ENCODE measurements at regions not wholly inside any gene's neighbourhood (a gene's known extent, or its start where the extent isn't known, plus 50 kb on each side); places are given as distances from the start of the nearest gene placed in this dataset.

DNA sequence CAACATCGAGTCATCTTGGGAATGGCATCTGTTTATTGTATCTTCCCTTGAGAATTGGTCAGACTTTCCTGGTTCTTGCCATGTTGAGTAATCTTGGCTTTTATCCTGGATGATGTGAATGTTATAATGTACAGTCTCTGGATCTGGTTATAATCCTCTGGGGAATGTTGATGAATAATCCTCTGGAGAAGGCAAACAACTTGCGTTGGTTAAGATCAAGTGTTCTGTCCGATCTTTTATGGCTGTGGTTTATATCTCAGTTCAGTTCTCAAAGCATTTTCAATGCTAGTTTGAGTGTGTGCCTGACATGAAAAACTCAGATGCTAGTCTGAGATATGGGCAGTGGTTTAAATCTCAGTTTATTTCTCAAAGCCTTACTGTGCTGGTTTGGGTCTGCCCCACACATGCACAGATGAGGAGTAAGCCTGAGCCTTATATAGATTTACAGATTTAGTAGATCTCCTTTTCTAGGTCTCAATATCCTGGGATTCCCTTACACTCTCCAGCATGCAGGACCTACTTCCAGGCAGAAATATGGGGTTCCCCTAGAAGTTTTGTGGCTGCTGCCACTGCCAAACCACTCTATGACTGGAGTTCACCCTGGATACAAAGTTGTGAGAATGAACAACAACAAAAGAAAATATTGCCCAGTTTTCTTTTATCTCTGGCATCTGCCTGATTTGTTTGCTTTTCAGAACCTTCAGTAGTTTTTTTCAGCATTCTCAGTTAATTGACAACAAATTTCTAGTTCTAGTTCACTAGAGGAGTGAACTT lies 191.8 kb upstream of the MAN1A1 start:
- DNase-seq (ENCODE audit: low spot score), result peak; percentile 5

DNA sequence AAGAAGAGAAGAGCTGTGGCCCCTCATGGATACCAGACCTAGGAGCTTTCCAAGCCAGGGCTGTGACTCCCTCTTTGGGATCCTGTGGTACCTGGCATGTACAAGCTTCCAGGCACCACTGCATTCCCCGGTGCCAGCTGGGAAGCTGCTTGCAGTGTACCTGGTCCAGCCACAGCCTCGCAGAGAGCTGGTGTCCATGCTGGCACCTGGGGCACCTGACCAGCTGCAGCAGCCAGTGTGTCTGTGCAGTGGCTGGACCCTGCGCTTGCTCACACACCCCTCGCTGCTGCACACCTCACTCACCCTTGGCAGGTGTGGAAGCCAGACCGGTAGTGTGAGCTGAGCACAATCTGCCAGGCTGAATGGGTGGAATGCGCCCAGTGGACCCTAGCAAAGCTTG lies 190.9 kb upstream of the MAN1A1 start:
- DNase-seq (ENCODE audit: low spot score), result no peak

DNA sequence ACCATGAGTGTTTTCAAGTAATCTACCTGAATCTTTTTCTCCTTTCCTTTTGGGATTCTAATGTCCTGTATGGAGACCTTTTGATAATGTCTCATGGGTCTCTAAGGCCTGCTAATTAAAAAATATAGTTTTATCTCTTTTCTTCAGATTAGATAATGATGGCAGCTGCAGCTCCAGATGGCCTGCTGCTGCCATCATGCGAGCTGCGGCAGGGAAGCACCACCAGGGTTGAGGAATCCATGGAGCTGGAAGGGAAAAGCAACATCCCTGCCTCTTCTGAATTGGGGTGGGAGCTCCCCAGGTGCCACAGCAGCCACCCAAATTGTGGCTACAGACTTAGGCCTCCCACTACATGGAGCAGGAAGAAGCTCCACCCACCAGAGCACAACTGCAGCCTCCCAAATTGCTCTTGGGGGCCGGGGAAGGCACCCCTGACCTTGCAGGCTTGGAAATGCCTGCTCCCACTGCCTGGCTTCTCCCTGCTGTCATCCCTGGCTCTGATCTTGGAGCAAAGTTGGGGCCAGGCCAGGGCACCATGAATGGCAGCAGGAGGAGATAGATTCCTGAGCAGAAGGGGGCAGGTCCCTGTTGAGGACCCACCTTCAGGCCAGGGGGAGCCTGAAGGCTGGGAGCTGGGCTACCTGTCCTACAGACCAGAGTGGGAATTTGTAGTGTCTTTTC lies 189.6 kb upstream of the MAN1A1 start:
- DNase-seq (ENCODE audit: low spot score), result no peak

DNA sequence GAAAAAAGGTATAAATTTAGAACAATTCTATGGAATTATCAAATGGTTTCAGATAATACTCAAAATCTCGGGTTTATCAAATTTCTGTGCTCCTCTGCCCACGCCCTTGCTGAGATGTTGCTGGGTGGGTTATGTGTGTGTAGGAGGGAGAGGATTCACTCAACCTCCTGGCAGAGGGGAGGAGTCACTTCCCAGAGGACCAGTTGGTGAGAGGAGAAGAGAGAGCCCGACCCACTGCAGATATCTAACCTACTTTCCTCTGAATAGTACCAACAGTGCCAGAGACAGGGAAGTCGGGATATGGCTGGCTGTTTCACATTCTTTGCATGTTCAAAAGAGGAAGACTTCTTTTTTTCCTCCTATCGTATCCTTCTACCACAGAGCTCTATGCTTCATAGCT lies 187.1 kb upstream of the MAN1A1 start:
- DNase-seq (ENCODE audit: low spot score), result no peak

DNA sequence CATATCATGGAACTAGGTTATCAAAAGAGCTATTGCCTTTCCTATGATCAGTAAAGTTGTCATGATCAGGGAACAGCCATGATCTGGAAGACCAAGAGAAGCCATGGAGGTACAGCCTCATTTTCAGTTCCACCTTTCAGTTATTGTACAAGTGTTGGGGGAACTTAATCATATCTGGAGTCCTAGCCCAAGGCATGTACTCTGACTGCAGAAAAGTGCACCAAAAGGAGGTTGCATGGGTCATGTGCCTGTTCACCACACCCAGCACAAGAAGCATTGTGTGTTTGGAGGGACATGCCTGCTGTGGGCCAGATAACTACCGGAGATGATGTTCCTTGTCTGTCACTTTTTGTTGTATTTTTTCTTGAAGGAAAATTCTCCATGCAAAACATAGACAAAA lies 185.8 kb upstream of the MAN1A1 start:
- DNase-seq (ENCODE audit: low spot score), result no peak

DNA sequence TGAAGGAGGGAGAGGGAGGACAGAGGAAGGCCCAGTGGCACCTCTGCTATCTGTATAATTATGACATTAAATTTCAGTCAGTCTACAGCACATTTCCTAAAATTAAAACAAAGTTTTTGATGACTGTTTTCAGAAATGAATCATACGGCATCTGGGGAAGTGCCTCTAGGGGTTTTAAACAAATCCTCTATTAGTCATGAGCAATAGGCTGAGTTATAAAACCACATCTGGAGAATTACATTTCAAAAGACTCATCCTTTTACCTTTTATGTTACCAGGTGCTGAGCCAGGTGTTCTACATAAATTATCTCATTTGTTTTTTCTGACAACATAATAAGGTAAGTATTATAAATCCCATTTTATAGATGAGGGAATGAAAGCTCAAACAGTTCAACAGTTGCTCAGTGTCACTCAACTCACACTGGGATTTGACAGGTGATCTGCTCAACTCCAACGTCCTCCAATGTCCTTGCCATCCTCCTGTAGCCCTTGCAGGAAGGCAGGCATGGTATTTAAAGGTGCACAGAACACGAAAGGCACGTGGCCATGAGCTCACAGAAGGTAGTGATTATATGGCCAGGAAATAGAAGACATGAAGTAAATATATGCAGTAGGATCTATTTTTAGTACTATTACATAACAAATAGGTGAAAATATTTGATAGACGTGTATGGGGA lies 184.2 kb upstream of the MAN1A1 start:
- DNase-seq (ENCODE audit: low spot score), result peak; percentile 35

DNA sequence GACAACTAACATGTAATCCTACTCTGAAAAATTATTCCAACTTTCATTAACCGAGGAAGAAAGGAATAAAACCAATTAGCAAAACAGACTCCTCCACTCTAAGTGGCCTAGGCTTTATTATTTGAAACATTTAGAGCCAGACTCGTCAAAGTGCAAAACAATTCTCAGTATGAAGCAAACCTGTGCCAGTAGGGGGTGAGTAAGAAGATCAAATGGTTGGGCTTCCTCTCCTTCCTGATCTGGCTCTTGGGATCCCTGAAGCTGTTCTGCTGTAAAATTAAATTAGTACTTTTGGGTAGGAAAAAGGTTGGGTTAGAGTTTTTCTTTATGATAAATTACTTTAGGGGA lies 177.6 kb upstream of the MAN1A1 start:
- no peak for DNase-seq (ENCODE audit: low spot score)

DNA sequence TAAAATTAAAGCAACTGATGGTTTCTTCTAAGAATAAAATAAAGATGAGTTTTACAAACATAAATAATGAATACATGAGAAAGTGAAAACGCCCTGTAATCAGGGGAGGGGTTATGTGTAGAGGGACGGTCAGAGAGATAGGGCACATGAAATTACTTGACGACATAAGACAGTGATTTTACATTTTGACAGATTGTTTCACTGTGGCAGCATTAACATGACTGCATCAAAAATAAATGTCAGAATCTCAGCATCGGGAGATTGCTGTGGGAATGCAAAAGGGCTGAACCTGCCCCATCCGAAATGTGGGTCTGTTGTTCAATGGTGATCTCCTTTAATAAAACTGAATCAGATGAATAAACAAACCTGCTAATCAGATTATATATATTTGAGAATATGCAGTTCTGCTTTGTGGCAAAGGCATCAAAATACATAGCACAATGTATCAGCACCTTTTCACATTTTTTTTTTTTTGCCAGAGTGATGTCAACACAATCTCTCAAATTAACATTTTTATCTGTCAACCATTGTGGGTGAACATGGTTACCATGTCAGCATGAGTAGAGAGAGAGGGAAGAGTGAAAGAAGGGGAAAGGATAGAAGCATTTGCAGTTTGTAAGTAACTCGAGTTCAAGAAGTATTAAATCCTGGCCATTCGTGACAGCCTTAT lies 177.1 kb upstream of the MAN1A1 start:
- DNase-seq (ENCODE audit: low spot score), result no peak

DNA sequence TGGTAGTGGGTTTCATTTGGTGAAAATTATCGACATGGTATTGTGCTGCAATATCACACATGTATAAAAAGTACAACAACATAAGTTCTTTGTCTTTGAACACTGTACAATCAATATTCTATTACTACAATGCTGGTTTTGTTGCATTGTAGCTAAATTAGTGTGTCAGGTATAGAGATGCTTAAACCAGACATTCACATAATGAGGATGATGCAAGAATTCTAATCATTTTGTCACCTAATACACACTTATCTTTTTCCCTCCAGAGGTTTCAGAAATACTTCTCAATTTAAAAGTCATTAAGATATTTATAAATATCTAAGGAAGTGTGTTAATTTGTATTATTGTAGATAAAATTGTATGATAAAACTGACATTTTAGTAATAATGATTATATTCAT lies 174.8 kb upstream of the MAN1A1 start:
- DNase-seq (ENCODE audit: low spot score), result no peak

DNA sequence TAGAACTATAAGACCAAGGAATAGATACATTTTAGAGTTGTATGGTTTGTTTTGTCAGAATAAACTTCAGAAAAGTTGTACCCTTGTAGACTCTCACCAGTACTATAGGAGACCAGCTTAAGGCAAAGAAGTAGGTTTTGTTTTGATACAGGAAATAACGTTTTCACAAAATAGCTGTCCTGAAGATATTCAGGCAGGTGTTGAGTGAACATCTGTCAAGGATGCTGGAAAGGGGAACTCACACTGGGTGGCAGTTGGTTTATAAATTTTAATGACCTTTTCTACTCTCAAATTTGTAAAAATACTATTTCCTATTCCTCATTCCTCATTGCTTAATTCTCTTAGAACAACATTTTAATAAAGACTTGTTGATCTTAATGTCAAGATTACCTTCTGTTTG lies 174.0 kb upstream of the MAN1A1 start:
- DNase-seq (ENCODE audit: low spot score), result no peak

DNA sequence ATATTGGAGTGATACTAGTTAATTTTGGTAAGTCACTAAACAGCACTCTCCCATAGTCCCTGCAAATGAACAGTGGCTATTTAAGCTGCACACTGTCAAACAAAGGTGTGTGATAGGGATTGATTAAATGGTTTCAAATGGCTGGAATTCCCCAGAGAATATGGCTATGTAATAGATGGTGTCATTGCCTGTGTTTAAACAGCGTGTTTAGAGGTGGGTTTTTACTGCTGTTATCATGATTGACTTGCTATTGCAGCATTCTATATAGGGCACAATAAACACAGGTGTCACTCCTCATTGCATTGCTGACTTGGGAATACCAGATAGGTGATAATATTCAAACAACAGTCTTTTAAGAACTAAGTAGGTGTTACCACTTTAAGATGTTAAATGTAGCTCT lies 171.7 kb upstream of the MAN1A1 start:
- no peak for DNase-seq (ENCODE audit: low spot score)

DNA sequence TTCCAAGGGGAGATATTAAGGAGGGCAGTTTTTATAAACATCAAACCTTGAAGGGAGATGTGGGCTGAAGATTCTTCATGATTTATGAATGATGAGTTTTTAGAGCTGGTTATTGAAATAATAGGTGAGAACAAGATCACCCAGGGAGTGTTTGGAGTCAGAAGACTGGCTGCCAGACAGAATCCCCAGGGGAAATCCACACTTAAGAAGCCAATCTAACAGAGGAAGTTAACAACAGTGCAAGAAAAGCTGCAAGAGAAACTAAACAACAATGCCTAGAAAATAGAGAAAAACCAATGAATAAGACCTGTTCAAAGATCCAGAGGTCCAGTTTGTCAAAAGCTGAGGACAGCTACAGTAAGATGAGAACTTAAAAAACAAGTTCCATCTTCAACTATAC lies 167.9 kb upstream of the MAN1A1 start:
- no peak for DNase-seq (ENCODE audit: low spot score)

DNA sequence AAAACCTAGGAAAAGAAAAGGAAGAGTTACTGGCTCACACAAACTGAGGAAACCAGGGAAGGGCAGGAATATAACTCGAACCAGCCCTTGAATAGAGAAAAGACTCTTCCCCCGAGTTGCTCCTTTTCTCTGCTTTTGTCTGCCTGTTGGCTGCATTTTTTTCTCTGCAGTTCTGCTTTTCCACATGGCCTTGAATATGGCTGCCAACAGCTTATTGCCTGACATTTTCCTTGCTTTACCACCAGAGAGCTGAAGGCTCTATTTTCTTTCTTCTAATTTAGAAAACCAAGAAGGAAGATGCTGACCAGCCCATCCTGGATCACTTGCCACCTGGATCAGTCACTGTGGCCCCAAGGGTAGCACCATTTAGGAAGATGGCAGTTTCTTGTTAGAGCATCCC lies 164.8 kb upstream of the MAN1A1 start:
- DNase-seq (ENCODE audit: low spot score), result no peak

DNA sequence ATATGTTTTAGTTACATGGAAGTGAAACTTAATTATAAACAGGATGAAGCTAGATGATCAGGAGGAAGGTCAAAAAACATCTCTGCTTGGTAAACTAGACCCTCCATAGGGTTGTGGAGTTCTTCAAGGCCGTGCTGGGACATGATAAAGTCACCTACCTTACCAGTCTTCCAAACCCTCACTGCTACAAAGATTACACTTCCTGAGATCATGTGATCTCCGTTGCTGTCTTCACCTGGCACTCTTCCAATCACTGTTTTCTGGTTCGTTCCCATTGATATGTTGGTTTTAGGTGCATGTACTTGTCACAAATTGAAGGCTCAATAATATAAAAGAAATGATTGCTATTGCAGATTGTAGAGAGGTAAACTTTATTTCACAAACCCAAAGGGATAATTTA lies 161.5 kb upstream of the MAN1A1 start:
- no peak for DNase-seq (ENCODE audit: low spot score)

DNA sequence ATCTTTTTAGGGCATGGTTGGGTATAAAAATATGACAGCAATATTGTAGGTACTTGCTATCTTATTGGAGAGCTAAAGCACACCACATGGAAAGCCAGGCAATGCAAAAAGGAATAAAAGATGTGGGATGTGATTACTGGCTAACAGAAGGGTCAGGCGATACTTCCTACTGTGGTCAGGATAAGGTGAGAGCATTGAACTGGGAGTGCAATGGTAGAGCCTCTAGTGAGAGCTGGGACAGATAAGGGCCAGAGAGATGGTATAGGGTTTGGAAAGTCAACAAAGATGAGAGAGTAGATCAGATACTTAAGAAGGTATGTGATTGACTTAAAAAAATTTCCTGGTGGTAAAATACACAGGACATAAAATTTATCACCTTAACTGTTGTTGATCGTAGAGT lies 160.7 kb upstream of the MAN1A1 start:
- DNase-seq (ENCODE audit: low spot score), result no peak

DNA sequence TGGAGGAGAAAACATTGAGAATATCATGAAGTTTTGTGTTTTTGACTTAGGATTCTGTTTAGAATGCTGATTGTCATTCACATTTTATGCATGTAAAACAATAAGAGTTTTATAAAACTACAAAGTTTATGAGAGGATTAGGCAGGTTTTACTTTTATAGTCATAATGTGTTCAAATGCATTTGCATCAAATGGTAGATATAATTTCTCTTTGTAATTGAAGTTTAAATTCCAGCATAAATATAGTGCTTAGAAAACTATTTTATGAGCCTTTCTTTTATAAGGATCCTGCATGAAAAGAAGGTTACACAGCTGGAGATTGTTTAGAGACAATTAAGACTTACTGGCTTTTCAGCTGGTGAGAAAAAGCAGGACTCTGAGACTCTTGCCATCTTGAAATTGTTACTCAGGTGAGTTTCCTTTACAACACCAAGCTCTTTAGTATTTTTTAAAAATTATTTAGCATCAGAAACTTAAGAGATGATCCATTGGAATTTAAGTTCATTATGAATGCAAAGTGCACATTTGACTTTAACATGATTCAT lies 157.1 kb upstream of the MAN1A1 start:
- DNase-seq (ENCODE audit: low spot score), result no peak

DNA sequence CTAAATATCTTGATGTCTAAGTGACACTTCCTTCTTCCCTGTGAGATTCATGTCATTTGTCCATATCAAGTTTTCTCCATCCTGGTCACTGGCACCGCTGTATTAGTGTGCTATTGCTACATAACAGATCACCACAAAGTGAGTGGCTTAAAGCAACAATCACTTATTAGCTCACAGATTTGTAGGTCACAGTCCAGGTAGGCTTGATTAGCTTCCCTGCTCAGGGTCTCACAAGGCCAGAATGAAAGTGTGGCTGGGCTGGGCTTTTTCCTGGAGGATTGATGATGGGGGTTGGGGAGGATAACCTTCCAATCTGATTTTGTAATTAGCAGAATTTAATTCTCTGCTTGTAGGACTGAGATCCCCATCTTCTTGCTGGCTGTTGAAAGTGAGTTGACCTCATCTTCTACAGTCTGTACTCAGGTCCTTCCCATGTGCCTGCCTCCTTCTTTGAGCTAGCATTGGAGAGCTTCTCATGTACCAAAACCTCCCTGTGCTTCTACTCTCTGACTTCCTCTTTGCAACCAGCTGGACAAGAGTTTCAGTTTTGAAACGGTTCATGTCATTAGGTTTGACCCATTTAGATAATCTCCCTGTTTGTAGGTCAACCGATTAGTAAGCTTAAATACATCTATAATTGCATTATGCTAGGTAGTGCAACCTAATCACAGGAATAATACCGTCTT lies 152.4 kb upstream of the MAN1A1 start:
- DNase-seq (ENCODE audit: low spot score), result no peak

DNA sequence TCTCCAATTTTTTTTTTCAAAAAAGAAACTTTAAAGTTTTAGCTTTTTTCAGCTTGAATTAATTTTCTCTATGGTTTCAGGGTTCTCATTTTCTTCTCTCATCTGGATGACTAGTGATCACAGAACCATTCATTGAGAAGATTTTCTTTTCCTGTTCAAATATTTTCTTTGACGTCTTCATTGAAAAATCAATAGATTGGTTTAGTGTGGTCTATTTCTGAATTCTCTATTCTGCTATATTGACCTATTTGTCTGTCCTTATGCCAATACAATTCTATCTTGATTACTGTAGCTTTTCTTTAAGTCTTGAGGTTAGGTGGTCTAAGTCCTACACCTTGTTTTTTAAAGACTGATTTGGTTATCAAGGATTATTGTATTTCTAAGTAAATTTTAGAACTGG lies 150.2 kb upstream of the MAN1A1 start:
- no peak for DNase-seq (ENCODE audit: low spot score)

DNA sequence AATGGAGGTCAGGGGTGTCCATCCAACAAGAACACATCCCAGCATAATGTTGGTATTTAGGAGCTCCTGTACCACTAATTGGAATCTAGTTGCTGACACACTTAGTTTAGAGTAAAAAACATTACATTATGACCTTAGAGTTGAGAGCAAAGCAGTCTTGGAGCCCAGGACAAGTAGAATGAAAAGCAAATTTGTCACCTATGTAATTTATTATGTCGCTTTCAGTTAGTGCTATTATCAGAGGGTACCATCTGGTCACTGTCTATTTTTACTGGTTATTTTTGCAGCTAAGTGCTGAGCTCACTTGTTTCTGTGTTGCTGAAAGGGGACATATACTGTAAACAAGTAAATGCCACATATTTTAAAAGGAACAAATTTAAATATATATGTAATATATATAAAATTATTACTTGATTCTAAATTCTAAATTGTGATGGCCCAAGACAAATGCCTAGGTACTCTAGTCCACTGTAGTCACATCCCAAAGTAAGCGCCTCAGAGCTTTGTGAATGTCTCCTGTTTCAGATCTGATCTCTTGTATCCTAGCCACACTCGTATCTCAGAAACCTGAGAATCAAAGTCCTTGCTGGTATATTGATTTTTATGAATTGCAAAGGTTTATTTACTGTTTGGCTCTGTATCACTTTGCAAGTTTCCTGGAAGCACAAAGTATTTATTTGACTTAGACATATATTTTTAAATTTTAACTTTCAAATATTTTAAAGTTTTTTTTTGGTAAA lies 148.6 kb upstream of the MAN1A1 start:
- DNase-seq (ENCODE audit: low spot score), result no peak

DNA sequence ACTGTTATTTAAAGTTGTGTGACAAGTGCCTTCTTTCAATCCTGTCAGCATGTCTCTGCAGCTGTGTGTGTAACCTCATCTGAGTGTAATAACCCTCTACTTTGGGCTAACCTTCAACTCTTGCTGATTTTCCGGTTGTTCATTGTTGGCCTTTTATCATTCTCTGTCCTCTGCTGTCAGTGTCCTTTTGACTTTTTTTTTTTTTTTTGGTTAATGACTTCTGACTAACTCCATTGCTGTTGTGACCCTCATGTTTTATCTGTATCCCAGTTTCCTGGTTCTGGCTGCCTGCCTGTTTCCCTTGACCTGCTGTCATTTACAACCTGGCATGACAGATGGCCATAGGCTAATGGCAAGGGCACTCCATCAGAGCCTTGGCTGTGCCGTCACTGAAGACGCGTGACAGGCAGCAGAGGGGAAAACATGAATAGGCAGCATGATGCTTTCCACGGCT lies 145.7 kb upstream of the MAN1A1 start:
- no peak for DNase-seq (ENCODE audit: low spot score)

DNA sequence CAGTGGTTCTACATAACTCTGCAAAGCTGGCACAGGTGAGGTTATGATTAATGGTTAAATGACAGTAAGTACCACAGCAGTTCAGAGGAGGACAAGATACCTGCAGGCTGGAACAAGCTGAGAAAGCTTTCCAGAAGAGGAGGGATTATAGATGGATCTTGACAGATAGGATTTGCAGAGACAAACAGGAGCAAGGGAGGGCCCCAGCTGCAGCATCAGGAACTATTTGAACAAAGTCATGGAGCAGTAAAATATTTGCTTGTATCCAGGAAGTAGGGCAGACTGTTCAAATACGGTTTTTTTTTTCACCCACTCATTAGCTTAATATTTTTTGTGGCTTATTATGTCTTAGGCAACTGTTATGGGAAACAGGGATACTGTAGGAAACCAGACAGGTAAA lies 144.4 kb upstream of the MAN1A1 start:
- no peak for DNase-seq (ENCODE audit: low spot score)

Measured in RKO (cell line).